GM12874 (cell line): ENCODE measurements at regions not wholly inside any gene's neighbourhood (a gene's known extent, or its start where the extent isn't known, plus 50 kb on each side); places are given as distances from the start of the nearest gene placed in this dataset.

Experiments used
- TF ChIP-seq, protein P1 (sequence below): IDR thresholded peaks from 2 replicates; pipeline ENCODE4 v1.5.1; 2011; ENCODE audit warnings: low read depth, mild to moderate bottlenecking, control low read depth, low read length, moderate library complexity; ENCODE audit not compliant: insufficient read depth

DNA sequence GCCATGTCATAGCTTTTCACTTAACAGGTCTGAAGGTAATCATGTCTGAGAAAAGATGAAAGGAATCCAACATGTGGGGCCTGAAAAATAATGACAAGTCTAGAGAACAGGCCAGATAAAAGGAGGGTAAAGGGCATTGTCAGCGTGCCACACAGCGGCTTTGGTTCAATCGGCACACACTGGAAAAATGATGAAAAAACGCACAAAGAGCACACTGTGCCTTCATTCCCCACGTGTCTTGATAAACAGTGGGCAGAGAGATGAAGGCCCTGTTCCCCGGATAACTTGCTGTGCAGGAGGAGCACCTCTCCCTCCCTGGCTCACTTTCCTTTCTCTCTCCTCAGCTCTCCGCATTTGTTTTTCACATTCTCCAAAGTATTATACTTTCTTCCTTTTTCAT, 766.3 kb downstream of the TDRD15 start:
- TF ChIP-seq, protein P1, sequence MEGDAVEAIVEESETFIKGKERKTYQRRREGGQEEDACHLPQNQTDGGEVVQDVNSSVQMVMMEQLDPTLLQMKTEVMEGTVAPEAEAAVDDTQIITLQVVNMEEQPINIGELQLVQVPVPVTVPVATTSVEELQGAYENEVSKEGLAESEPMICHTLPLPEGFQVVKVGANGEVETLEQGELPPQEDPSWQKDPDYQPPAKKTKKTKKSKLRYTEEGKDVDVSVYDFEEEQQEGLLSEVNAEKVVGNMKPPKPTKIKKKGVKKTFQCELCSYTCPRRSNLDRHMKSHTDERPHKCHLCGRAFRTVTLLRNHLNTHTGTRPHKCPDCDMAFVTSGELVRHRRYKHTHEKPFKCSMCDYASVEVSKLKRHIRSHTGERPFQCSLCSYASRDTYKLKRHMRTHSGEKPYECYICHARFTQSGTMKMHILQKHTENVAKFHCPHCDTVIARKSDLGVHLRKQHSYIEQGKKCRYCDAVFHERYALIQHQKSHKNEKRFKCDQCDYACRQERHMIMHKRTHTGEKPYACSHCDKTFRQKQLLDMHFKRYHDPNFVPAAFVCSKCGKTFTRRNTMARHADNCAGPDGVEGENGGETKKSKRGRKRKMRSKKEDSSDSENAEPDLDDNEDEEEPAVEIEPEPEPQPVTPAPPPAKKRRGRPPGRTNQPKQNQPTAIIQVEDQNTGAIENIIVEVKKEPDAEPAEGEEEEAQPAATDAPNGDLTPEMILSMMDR: no peak

- TF ChIP-seq, protein P1: no peak
Measured at GRCh38 chr2:21890716-21891115, 766.9 kb downstream of the TDRD15 start.

- TF ChIP-seq, protein P1: no peak
Measured at GRCh38 chr2:21891191-21891590, 767.4 kb downstream of the TDRD15 start.

DNA sequence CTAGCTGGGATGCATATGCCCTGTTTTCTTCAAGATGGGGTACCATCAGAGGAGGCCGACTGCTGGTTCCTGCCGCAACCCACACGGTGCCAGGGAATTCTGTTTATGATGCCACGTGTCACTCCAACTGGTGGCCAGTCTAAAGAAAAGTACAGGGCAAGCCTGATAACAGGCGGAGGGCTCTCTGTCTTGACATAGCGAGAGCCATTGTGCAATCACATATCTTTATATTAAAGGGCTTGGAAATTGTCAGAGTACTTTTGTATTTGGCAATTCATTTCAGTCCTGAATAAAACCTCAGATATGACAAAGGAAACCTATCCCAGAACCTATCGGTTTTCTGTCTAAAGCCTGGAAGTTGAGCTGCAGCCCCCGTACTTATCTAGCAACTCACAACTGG, 768.4 kb downstream of the TDRD15 start:
- TF ChIP-seq, protein P1: no peak

GRCh38 chr2:21895200-21895599, 771.4 kb downstream of the TDRD15 start:
- TF ChIP-seq, protein P1: no peak

- TF ChIP-seq, protein P1: no peak
Measured at GRCh38 chr2:21910832-21911507, 787.2 kb downstream of the TDRD15 start.

GRCh38 chr2:21912405-21912804, 788.6 kb downstream of the TDRD15 start:
- TF ChIP-seq, protein P1: no peak
